ENCODE measurements at regions not wholly inside any gene's neighbourhood (a gene's known extent, or its start where the extent isn't known, plus 50 kb on each side); places are given as distances from the start of the nearest gene placed in this dataset.

DNA sequence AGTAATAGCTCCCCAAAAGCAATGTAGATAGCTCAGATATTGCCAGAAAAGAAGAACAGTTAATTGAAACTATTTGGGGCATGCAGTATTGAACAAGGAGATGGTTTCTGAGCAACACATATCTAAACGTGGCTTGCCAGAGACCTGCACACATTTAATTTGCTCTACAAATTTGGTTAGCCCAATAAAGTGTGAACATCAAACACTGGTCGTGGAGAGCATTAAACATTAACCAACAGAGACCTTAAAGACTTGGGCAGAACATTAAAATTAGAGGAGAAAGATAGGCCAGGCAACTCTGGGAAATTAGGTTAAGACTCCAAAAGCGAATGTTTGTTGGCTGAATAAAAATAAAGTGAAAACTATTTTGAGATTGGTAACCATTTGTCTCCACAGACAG, 61.6 kb upstream of the ARID5B start:
- DNase-seq: no peak
- H2AFZ ChIP-seq (ENCODE audit: insufficient read depth, low read depth, low read length, poor library complexity, severe bottlenecking): no peak overlapping the region
- no peak overlapping the region for H3K4me3 ChIP-seq (ENCODE audit: control extremely low read depth in 1 of 5, extremely low read depth in 1 of 5, insufficient read depth in 1 of 5, low read depth in 2 of 5, low read length in 4 of 5)
- WGBS (ENCODE audit: insufficient coverage): no CpG with 5 or more reads among the region's 3 CpGs
- H3K9me3 ChIP-seq (ENCODE audit: control extremely low read depth in 1 of 3, control insufficient read depth in 2 of 3, insufficient read depth in 1 of 3, low read length in 2 of 3): no peaks in the 10 kb centered on the region
- H3K9me3 Mint-ChIP-seq (ENCODE audit: insufficient read depth): no peaks in the 10 kb centered on the region
- peaks cover 0 to 6% of the 10 kb centered on the region in 2 donors for H3K4me1 ChIP-seq (ENCODE audit: control insufficient read depth in 2 of 2, insufficient read depth in 2 of 2, low read length in 2 of 2)
- H3K9ac ChIP-seq (ENCODE audit: low read length): no peak overlapping the region
- POLR2A ChIA-PET: no interaction called here
- no peak for TF ChIP-seq CTCF (IDR thresholded peaks at IDR 0.05)
- no peak for TF ChIP-seq EZH2 (IDR thresholded peaks at IDR 0.05; ENCODE audit: borderline replicate concordance, insufficient read depth, low read depth, low read length, poor library complexity, severe bottlenecking)
- H3K27me3 ChIP-seq (replicated peaks in 1 of 4; ENCODE audit: control extremely low read depth in 1 of 4, control insufficient read depth in 3 of 4, insufficient read depth in 4 of 4, low read length in 3 of 4): no peaks in the 10 kb centered on the region
- H3K27ac Mint-ChIP-seq: no peak overlapping the region
- H3K4me2 ChIP-seq (replicated peaks; ENCODE audit: low read depth, low read length, poor library complexity, severe bottlenecking): no peak overlapping the region
- H3K79me2 ChIP-seq (ENCODE audit: control insufficient read depth, insufficient read depth, low read length): no peaks in the 10 kb centered on the region
- CTCF ChIA-PET: no interaction called here
- no peak overlapping the region for H3K27ac ChIP-seq (ENCODE audit: low read length in 2 of 2)
- no peak for ATAC-seq (ENCODE audit: low read depth)
- no peaks in the 10 kb centered on the region for H4K20me1 ChIP-seq (ENCODE audit: control insufficient read depth, insufficient read depth, low read length, poor library complexity, severe bottlenecking)
- H3K4me1 Mint-ChIP-seq: peaks cover 7% of the 10 kb centered on the region
- no peak overlapping the region for H3K4me3 Mint-ChIP-seq
- no peaks in the 10 kb centered on the region for H3K36me3 ChIP-seq (replicated peaks in 1 of 2; ENCODE audit: control extremely low read depth in 1 of 2, control insufficient read depth in 1 of 2, extremely low read depth in 1 of 2, insufficient read depth in 2 of 2, low read length in 1 of 2)
- intact Hi-C loops (cut with micrococcal nuclease): no loop called here
- H3K27me3 Mint-ChIP-seq: no peaks in the 10 kb centered on the region

DNA sequence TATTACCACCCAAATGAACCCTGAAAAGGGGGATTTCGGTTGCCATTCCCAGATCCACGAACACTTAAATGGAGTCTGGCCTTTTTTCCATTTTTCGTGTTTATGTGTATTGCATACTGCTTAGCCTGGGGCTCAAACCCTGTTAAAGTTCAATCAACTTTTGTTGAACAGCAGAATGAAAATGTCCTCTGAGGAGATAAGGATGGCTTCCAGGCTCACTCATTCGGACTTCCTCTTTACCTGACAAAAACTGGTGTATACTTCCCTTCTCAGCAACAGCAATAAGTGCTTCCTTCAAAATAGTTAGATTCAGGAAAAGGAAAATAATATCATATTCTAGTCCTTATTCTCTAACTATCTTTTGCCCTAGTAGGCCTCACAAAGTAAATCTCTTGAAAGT, 61.1 kb upstream of the ARID5B start:
- Histone ChIP-seq H3K9me3 (ENCODE audit: control extremely low read depth in 1 of 3, control insufficient read depth in 2 of 3, insufficient read depth in 1 of 3, low read length in 2 of 3) (no peaks in the 10 kb centered on the region), H3K79me2 (ENCODE audit: control insufficient read depth, insufficient read depth, low read length) (no peaks in the 10 kb centered on the region), H3K4me1 (ENCODE audit: control insufficient read depth in 2 of 2, insufficient read depth in 2 of 2, low read length in 2 of 2) (peaks cover 0 to 6% of the 10 kb centered on the region in 2 donors), H3K4me3 (ENCODE audit: control extremely low read depth in 1 of 5, extremely low read depth in 1 of 5, insufficient read depth in 1 of 5, low read depth in 2 of 5, low read length in 4 of 5) (no peak overlapping the region), H4K20me1 (ENCODE audit: control insufficient read depth, insufficient read depth, low read length, poor library complexity, severe bottlenecking) (no peaks in the 10 kb centered on the region), H3K36me3 (replicated peaks in 1 of 2; ENCODE audit: control extremely low read depth in 1 of 2, control insufficient read depth in 1 of 2, extremely low read depth in 1 of 2, insufficient read depth in 2 of 2, low read length in 1 of 2) (no peaks in the 10 kb centered on the region), H3K27ac (ENCODE audit: low read length in 2 of 2) (no peak overlapping the region), H3K4me2 (replicated peaks; ENCODE audit: low read depth, low read length, poor library complexity, severe bottlenecking) (no peak overlapping the region), H3K9ac (ENCODE audit: low read length) (no peak overlapping the region), H3K27me3 (replicated peaks in 1 of 4; ENCODE audit: control extremely low read depth in 1 of 4, control insufficient read depth in 3 of 4, insufficient read depth in 4 of 4, low read length in 3 of 4) (no peaks in the 10 kb centered on the region), H2AFZ (ENCODE audit: insufficient read depth, low read depth, low read length, poor library complexity, severe bottlenecking) (no peak overlapping the region)
- POLR2A ChIA-PET: no interaction called here
- TF ChIP-seq EZH2 (IDR thresholded peaks at IDR 0.05; ENCODE audit: borderline replicate concordance, insufficient read depth, low read depth, low read length, poor library complexity, severe bottlenecking) (no peak), CTCF (IDR thresholded peaks at IDR 0.05) (no peak)
- CTCF ChIA-PET: no interaction called here
- no peak overlapping the region for H3K27ac Mint-ChIP-seq
- 92% methylated on average over 2 of the region's 4 CpGs for WGBS (ENCODE audit: insufficient coverage)
- DNase-seq (no peak), ATAC-seq (ENCODE audit: low read depth) (no peak)
- no peaks in the 10 kb centered on the region for H3K27me3 Mint-ChIP-seq
- no peaks in the 10 kb centered on the region for H3K9me3 Mint-ChIP-seq (ENCODE audit: insufficient read depth)
- no peak overlapping the region for H3K4me3 Mint-ChIP-seq
- peaks cover 7% of the 10 kb centered on the region for H3K4me1 Mint-ChIP-seq
- intact Hi-C loops (cut with micrococcal nuclease): no loop called here
